Activated CD4-positive, alpha-beta T cell treated with anti-CD3 and anti-CD28 coated beads, Interleukin-2, amount 10 ng/mL, durations not matched to agents 7 days and 5 days (primary cell): ENCODE measurements at regions not wholly inside any gene's neighbourhood (a gene's known extent, or its start where the extent isn't known, plus 50 kb on each side); places are given as distances from the start of the nearest gene placed in this dataset.
"Not testable (repeated sequence)": the region's sequence is repeated elsewhere in the genome, so short reads cannot be mapped to it uniquely, and the experiment has no call there.

ENCODE experiments used
- CTCF ChIA-PET: fragments of 350-600 bp; sonication (Branson Sonifier 250); formaldehyde crosslinking; loops from one replicate; lab custom pipeline; 2021; ENCODE audit warnings: antibody characterized with exemption; lab: Charles Lee
- POLR2A ChIA-PET: fragments of 350-600 bp; sonication (Branson Sonifier 250); formaldehyde crosslinking; loops from one replicate; lab custom pipeline; 2021; ENCODE audit warnings: antibody characterized with exemption; lab: Charles Lee
- DNase-seq: peaks from one replicate; pipeline ENCODE4 v3.0.0-alpha.2; 2020
- H3K27ac Mint-ChIP-seq: one replicate; pipeline ENCODE4 v1.8.0; 2021; ENCODE audit warnings: mild to moderate bottlenecking, moderate library complexity, mixed read lengths
- H3K27me3 Mint-ChIP-seq: one replicate; pipeline ENCODE4 v1.8.0; 2021; ENCODE audit warnings: mixed read lengths
- H3K36me3 Mint-ChIP-seq: one replicate; pipeline ENCODE4 v1.8.0; 2021; ENCODE audit warnings: low read depth, mixed read lengths
- H3K4me1 Mint-ChIP-seq: one replicate; pipeline ENCODE4 v1.8.0; 2021; ENCODE audit warnings: mixed read lengths
- H3K4me3 Mint-ChIP-seq: one replicate; pipeline ENCODE4 v1.8.0; 2021; ENCODE audit warnings: mild to moderate bottlenecking, moderate library complexity, mixed read lengths
- H3K9me3 Mint-ChIP-seq: one replicate; pipeline ENCODE4 v1.8.0; 2021; ENCODE audit warnings: mixed read lengths

GRCh38 chr4:126993351-126993750 is 639.4 kb upstream of the INTU start:
- no peak overlapping the region for H3K4me3 Mint-ChIP-seq
- H3K27me3 Mint-ChIP-seq: no peaks in the 10 kb centered on the region
- H3K36me3 Mint-ChIP-seq: no peaks in the 10 kb centered on the region
- ChIA-PET POLR2A (no interaction called here), CTCF (no interaction called here)
- H3K27ac Mint-ChIP-seq: no peak overlapping the region
- H3K9me3 Mint-ChIP-seq: peaks cover 5% of the 10 kb centered on the region
- no peak for DNase-seq
- no peaks in the 10 kb centered on the region for H3K4me1 Mint-ChIP-seq

GRCh38 chr4:126995235-126995634 is 637.5 kb upstream of the INTU start:
- ChIA-PET CTCF (no interaction called here), POLR2A (no interaction called here)
- Mint-ChIP-seq H3K4me3 (no peak overlapping the region), H3K27me3 (no peaks in the 10 kb centered on the region), H3K4me1 (no peaks in the 10 kb centered on the region), H3K27ac (no peak overlapping the region), H3K9me3 (peaks cover 8% of the 10 kb centered on the region), H3K36me3 (no peaks in the 10 kb centered on the region)
- DNase-seq: no peak

- Mint-ChIP-seq H3K4me3 (no peak overlapping the region), H3K4me1 (no peaks in the 10 kb centered on the region), H3K36me3 (no peaks in the 10 kb centered on the region), H3K27me3 (no peaks in the 10 kb centered on the region), H3K27ac (no peak overlapping the region), H3K9me3 (peaks cover 3% of the 10 kb centered on the region)
- no peak for DNase-seq
- ChIA-PET POLR2A (no interaction called here), CTCF (no interaction called here)
Measured at GRCh38 chr4:127000110-127000509, 632.6 kb upstream of the INTU start.

DNA sequence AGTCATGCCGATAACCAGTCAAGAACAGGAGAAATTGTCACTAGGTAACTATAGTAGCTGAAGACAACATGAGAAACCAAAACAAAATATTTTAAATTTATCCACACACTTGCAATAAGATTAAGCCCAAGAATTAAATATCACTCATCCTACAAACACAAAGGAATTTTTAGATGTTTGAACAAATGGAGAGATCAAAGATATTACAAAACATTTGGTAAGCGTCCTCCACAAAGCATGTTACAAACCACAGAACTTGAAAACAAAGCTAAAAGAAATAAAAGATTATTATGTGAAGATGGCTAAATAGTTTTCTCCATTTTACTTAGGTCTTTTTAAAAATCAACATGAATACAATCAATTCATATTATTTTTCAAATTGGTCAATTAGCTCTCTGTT is 631.9 kb upstream of the INTU start:
- no peak for DNase-seq
- ChIA-PET POLR2A (no interaction called here), CTCF (no interaction called here)
- Mint-ChIP-seq H3K4me1 (no peaks in the 10 kb centered on the region), H3K4me3 (no peak overlapping the region), H3K36me3 (no peaks in the 10 kb centered on the region), H3K27me3 (no peaks in the 10 kb centered on the region), H3K27ac (no peak overlapping the region), H3K9me3 (peaks cover 3% of the 10 kb centered on the region)

DNA sequence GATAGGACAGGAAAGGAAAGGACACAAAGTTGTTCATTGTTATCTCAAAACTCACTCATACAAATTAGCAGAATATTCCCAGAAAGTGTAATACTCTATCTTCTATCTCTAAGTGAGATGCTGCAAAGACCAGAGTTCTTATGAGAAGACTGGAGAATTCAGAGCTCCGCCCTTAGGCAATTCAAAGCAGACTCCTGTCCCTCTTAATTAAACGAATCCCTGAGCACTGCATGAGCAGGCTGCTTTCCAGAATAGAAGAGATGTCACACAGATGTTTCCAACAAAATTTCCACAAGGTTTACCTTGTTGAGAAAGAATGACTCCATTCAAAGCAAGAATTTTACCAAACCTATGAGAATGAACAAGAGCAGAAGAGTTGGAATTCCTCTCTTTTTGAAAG is 630.8 kb upstream of the INTU start:
- H3K9me3 Mint-ChIP-seq: peaks cover 3% of the 10 kb centered on the region
- ChIA-PET CTCF (no interaction called here), POLR2A (no interaction called here)
- H3K27me3 Mint-ChIP-seq: no peaks in the 10 kb centered on the region
- DNase-seq: no peak
- no peaks in the 10 kb centered on the region for H3K36me3 Mint-ChIP-seq
- no peak overlapping the region for H3K27ac Mint-ChIP-seq
- no peaks in the 10 kb centered on the region for H3K4me1 Mint-ChIP-seq
- no peak overlapping the region for H3K4me3 Mint-ChIP-seq

- CTCF ChIA-PET: no interaction called here
- Mint-ChIP-seq H3K4me1 (no peaks in the 10 kb centered on the region), H3K27me3 (no peaks in the 10 kb centered on the region), H3K36me3 (no peaks in the 10 kb centered on the region), H3K9me3 (no peaks in the 10 kb centered on the region), H3K4me3 (no peak overlapping the region), H3K27ac (no peak overlapping the region)
- POLR2A ChIA-PET: no interaction called here
- no peak for DNase-seq
Measured at GRCh38 chr4:127006446-127006877, 626.3 kb upstream of the INTU start.

- Mint-ChIP-seq H3K36me3 (no peaks in the 10 kb centered on the region), H3K27me3 (no peaks in the 10 kb centered on the region), H3K4me1 (no peaks in the 10 kb centered on the region), H3K9me3 (no peaks in the 10 kb centered on the region), H3K27ac (no peak overlapping the region), H3K4me3 (no peak overlapping the region)
- ChIA-PET CTCF (no interaction called here), POLR2A (no interaction called here)
- DNase-seq: no peak
Measured at GRCh38 chr4:127007305-127007704, 625.5 kb upstream of the INTU start.

- no peaks in the 10 kb centered on the region for H3K36me3 Mint-ChIP-seq
- no peaks in the 10 kb centered on the region for H3K27me3 Mint-ChIP-seq
- no peaks in the 10 kb centered on the region for H3K9me3 Mint-ChIP-seq
- H3K4me1 Mint-ChIP-seq: no peaks in the 10 kb centered on the region
- no peak overlapping the region for H3K27ac Mint-ChIP-seq
- H3K4me3 Mint-ChIP-seq: no peak overlapping the region
- POLR2A ChIA-PET: no interaction called here
- no peak for DNase-seq
- CTCF ChIA-PET: no interaction called here
Measured at GRCh38 chr4:127012549-127012948, 620.2 kb upstream of the INTU start.

DNA sequence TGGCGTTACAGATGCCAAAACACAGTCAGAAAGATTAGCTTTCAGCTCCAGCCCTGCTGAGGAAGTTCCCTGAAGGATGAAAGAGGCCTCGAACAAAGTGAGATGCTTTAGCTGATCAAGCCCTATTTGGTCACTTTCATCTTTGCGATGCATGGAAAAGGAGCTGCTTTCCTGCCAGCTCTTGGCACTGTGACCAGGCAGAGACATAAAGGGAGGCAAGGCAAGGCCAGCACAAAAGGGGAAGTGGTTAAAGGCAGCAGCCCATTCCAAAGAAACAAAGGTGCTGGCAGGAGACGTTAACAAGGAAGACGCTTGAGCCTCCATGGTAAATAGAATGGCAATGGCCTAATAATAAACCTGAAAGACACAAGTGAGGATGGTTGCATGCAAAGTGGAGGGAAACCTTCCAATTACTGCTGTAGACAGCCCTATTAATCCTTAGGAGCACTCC is 617.1 kb upstream of the INTU start:
- CTCF ChIA-PET: no interaction called here
- Mint-ChIP-seq H3K36me3 (no peaks in the 10 kb centered on the region), H3K27me3 (no peaks in the 10 kb centered on the region), H3K4me1 (no peaks in the 10 kb centered on the region), H3K4me3 (no peak overlapping the region), H3K9me3 (no peaks in the 10 kb centered on the region), H3K27ac (no peak overlapping the region)
- POLR2A ChIA-PET: interaction anchor here (0.6 kb wide), 1 partner anchor 105 kb away, joined by 4 read pairs; no protein-coding TSS in a partner anchor
- no peak for DNase-seq

GRCh38 chr4:127018381-127018780 is 614.4 kb upstream of the INTU start:
- no peak for DNase-seq
- Mint-ChIP-seq H3K4me1 (no peaks in the 10 kb centered on the region), H3K9me3 (no peaks in the 10 kb centered on the region), H3K4me3 (no peak overlapping the region), H3K36me3 (no peaks in the 10 kb centered on the region), H3K27me3 (no peaks in the 10 kb centered on the region), H3K27ac (no peak overlapping the region)
- ChIA-PET POLR2A (no interaction called here), CTCF (no interaction called here)

- POLR2A ChIA-PET, H3K27ac Mint-ChIP-seq, H3K9me3 Mint-ChIP-seq, DNase-seq, H3K36me3 Mint-ChIP-seq, CTCF ChIA-PET, H3K4me1 Mint-ChIP-seq, H3K4me3 Mint-ChIP-seq, H3K27me3 Mint-ChIP-seq: not testable (repeated sequence)
Measured at GRCh38 chr4:127020831-127021230, 611.9 kb upstream of the INTU start.

GRCh38 chr4:127036296-127036695 is 596.5 kb upstream of the INTU start:
- Mint-ChIP-seq H3K27me3 (no peaks in the 10 kb centered on the region), H3K4me3 (no peak overlapping the region), H3K36me3 (no peaks in the 10 kb centered on the region), H3K4me1 (no peaks in the 10 kb centered on the region), H3K9me3 (peaks cover 10% of the 10 kb centered on the region), H3K27ac (no peak overlapping the region)
- ChIA-PET CTCF (no interaction called here), POLR2A (no interaction called here)
- DNase-seq: no peak

DNA sequence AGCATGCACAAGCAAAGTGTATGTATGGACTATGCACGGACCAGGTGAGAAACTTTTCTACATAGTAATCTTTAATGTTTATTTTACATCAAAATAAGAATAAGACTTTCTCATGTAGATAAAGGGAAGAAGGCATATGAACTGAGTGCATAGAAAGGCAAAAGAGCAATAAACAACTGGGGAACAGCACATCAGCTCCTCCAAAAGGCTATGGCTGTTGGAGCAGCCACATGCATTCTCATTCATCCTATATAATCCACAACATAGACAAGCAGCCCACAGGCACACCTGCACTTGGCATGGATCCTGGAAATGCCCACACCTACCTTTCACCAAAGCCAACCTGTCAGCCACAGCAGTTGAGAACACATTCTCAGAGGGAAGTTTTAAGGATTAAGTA is 586.9 kb upstream of the INTU start:
- Mint-ChIP-seq H3K4me3 (no peak overlapping the region), H3K9me3 (no peaks in the 10 kb centered on the region), H3K27ac (no peak overlapping the region), H3K36me3 (no peaks in the 10 kb centered on the region), H3K4me1 (no peaks in the 10 kb centered on the region), H3K27me3 (no peaks in the 10 kb centered on the region)
- CTCF ChIA-PET: no interaction called here
- POLR2A ChIA-PET: no interaction called here
- DNase-seq: no peak

DNA sequence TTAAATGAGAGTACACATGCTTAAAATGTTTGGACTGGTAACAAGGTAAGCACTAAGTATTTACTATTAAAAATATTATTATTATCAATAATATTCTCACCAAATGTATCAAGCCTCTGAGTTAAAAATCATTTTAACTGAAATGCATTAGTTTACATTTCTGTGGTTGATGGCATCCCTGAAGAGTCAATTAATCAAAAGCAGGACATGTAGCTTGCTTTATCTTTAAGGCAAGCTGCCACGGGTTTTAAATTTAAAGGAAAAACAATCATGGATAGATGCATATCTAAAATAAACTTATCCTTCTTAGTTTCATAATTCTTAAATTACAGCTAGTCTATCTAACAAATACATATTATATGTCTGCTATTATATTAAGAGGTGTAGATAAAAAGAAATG is 584.8 kb upstream of the INTU start:
- CTCF ChIA-PET: no interaction called here
- DNase-seq: no peak
- Mint-ChIP-seq H3K9me3 (no peaks in the 10 kb centered on the region), H3K4me3 (no peak overlapping the region), H3K36me3 (no peaks in the 10 kb centered on the region), H3K27ac (no peak overlapping the region), H3K4me1 (no peaks in the 10 kb centered on the region), H3K27me3 (no peaks in the 10 kb centered on the region)
- POLR2A ChIA-PET: no interaction called here
